PC-9 (cell line): ENCODE measurements at regions not wholly inside any gene's neighbourhood (a gene's known extent, or its start where the extent isn't known, plus 50 kb on each side); places are given as distances from the start of the nearest gene placed in this dataset.

Experiments used
- CTCF ChIP-seq: fragments of 200-600 bp; sonication (generic); conservative IDR thresholded peaks from 2 replicates; pipeline ENCODE4 v1.6.1; 2017; ENCODE audit warnings: mixed run types, antibody characterized with exemption, mild to moderate bottlenecking, moderate library complexity
- EZH2 ChIP-seq: fragments of 200-600 bp; sonication (generic); IDR thresholded peaks from 2 replicates; pipeline ENCODE4 v1.8.0; 2017; ENCODE audit warnings: antibody characterized with exemption, low read depth

- no peak for TF ChIP-seq CTCF
- TF ChIP-seq EZH2, result no peak
These were observed 62.3 kb upstream of the LSM6 start for GRCh38 chr4:146113171-146113570.
